GM12878 (cell line): ENCODE measurements at regions not wholly inside any gene's neighbourhood (a gene's known extent, or its start where the extent isn't known, plus 50 kb on each side); places are given as distances from the start of the nearest gene placed in this dataset.

Experiments used
- ATAC-seq: fragments of 200-7000 bp; cut with Tn5 transposase; 3 replicates; pipeline ENCODE4 v1.9.1; 2020; ENCODE audit warnings: mild to moderate bottlenecking, moderate library complexity
- BruUV-seq: library from RNA; stranded (reverse); fragments of 400-500 nt; replicated peaks from 2 replicates; lab custom pipeline; 2021; lab: Mats Ljungman, UMichigan
- CTCF ChIA-PET: fragments of 300-600 bp; sonication (Branson Sonifier 250); formaldehyde crosslinking; extraction: SDS; loops from one replicate; lab custom pipeline; 2021; ENCODE audit warnings: inconsistent platforms; lab: Yijun Ruan, JAX
- POLR2A ChIA-PET: fragments of 350-600 bp; formaldehyde crosslinking; extraction: SDS; loops from one replicate; lab custom pipeline; 2021; ENCODE audit warnings: inconsistent platforms; lab: Charles Lee
- RAD21 ChIA-PET: fragments of 300-600 bp; sonication (Branson Sonifier 250); formaldehyde crosslinking; loops from one replicate; lab custom pipeline; 2023; ENCODE audit warnings: antibody characterized with exemption; ENCODE audit not compliant: unreplicated experiment; lab: Charles Lee
- SMC1A ChIA-PET: fragments of 300-600 bp; sonication (Branson Sonifier 250); formaldehyde crosslinking; loops from one replicate; lab custom pipeline; 2023; ENCODE audit not compliant: unreplicated experiment, uncharacterized antibody; lab: Charles Lee
- DNase-seq: peaks from one replicate; pipeline ENCODE4 v3.0.0-alpha.2; 2011; ENCODE audit warnings: low read depth, low spot score
- FAIRE-seq: peaks from 3 replicates; lab custom pipeline; 2011; peaks lifted over from hg19 to GRCh38; lab: Jason Lieb, UNC
- H2AFZ ChIP-seq: 2 replicates; pipeline ENCODE4 v1.6.0; 2011; ENCODE audit warnings: low read depth, low read length, control low read depth; ENCODE audit not compliant: control insufficient read depth
- H3K27ac ChIP-seq: 2 replicates; pipeline ENCODE4 v1.5.1; 2011; ENCODE audit warnings: control low read depth; ENCODE audit not compliant: control insufficient read depth, insufficient read depth
- H3K27me3 ChIP-seq, 2 experiments: replicated peaks in 1 of 2; 2 replicates each; pipeline versions ENCODE4 v1.6.0 to v1.6.1; 2011; ENCODE audit warnings: low read length in 1 of 2; ENCODE audit not compliant: control insufficient read depth in 2 of 2, insufficient read depth in 2 of 2
- H3K36me3 ChIP-seq, 2 experiments: 2 replicates each; pipeline ENCODE4 v1.5.1; 2011; ENCODE audit warnings: low read length in 1 of 2; ENCODE audit not compliant: control insufficient read depth in 2 of 2, insufficient read depth in 2 of 2
- H3K4me1 ChIP-seq: 2 replicates; pipeline ENCODE4 v1.6.1; 2011; ENCODE audit warnings: mild to moderate bottlenecking, low read length, moderate library complexity, mixed read lengths; ENCODE audit not compliant: control insufficient read depth, insufficient read depth
- H3K4me2 ChIP-seq: 2 replicates; pipeline ENCODE4 v1.6.0; 2011; ENCODE audit warnings: control low read depth; ENCODE audit not compliant: control insufficient read depth, insufficient read depth
- H3K4me3 ChIP-seq: fragments of 200-600 bp; sonication (generic); 2 replicates; pipeline ENCODE4 v1.5.1; 2016
- H3K79me2 ChIP-seq: 2 replicates; pipeline ENCODE4 v1.6.0; 2011; ENCODE audit warnings: low read length; ENCODE audit not compliant: control insufficient read depth, insufficient read depth
- H3K9ac ChIP-seq: 2 replicates; pipeline ENCODE4 v1.8.0; 2011; ENCODE audit warnings: low read length, control low read depth, mixed read lengths; ENCODE audit not compliant: control insufficient read depth, insufficient read depth
- H3K9me3 ChIP-seq: replicated peaks from 3 replicates; pipeline ENCODE4 v1.5.1; 2011; ENCODE audit warnings: mild to moderate bottlenecking, low read length; ENCODE audit not compliant: control insufficient read depth, insufficient read depth
- H4K20me1 ChIP-seq: 2 replicates; pipeline ENCODE4 v1.6.0; 2011; ENCODE audit not compliant: control insufficient read depth, insufficient read depth
- CREM ChIP-seq: IDR thresholded peaks from 2 replicates; pipeline ENCODE4 v1.6.1; 2014; ENCODE audit warnings: antibody characterized with exemption, low read depth
- EP300 ChIP-seq, 2 experiments: fragments of 150-350 bp in 1 of 2; IDR thresholded peaks; 2 replicates each; pipeline ENCODE4 v1.6.1; 2011 to 2012; ENCODE audit warnings: low read depth in 2 of 2, low read length in 2 of 2, borderline replicate concordance in 1 of 2, improper control_type of control experiment in 1 of 2, inconsistent platforms in 1 of 2; ENCODE audit not compliant: control insufficient read depth in 1 of 2
- HCFC1 ChIP-seq: fragments of 150-350 bp; IDR thresholded peaks from 2 replicates; pipeline ENCODE4 v1.6.1; 2014; ENCODE audit warnings: low read length
- IKZF1 ChIP-seq: fragments of 450-650 bp; conservative IDR thresholded peaks from 2 replicates; pipeline ENCODE4 v1.6.1; 2017; ENCODE audit warnings: antibody characterized with exemption, mild to moderate bottlenecking
- KAT2A ChIP-seq: conservative IDR thresholded peaks from 2 replicates; pipeline ENCODE4 v1.6.1; 2011; ENCODE audit warnings: low read depth, low read length; ENCODE audit not compliant: control insufficient read depth
- LARP7 ChIP-seq: fragments of 450-650 bp; IDR thresholded peaks from 2 replicates; pipeline ENCODE4 v1.6.1; 2017; ENCODE audit warnings: mild to moderate bottlenecking
- RB1 ChIP-seq: fragments of 450-650 bp; formaldehyde crosslinking; IDR thresholded peaks from 2 replicates; pipeline ENCODE4 v1.6.1; 2017; ENCODE audit warnings: mild to moderate bottlenecking, borderline replicate concordance
- SMC3 ChIP-seq: IDR thresholded peaks from 2 replicates; pipeline ENCODE4 v1.6.1; 2011; ENCODE audit warnings: low read length, improper control_type of control experiment, borderline replicate concordance
- WGBS: methylation state at CpG from one replicate; pipeline ENCODE4 v1.1.6; 2016; ENCODE audit warnings: low lambda C conversion rate; ENCODE audit not compliant: insufficient replicate concordance, insufficient coverage; ENCODE audit errors: missing lambda C conversion rate; 5-methylcytosine and 5-hydroxymethylcytosine counted together
- in situ Hi-C: fragments of 300-500 bp; cut with MboI; formaldehyde crosslinking; loops from 9 replicates; pipeline ENCODE4 v1.14.3; 2018; ENCODE audit warnings: mixed read lengths
- intact Hi-C: fragments of 100-400 bp; cut with micrococcal nuclease; formaldehyde crosslinking; loops from one replicate; pipeline ENCODE4 v1.14.2; 2022; ENCODE audit not compliant: unreplicated experiment
- TF ChIP-seq, protein P1 (sequence below): fragments of 450-650 bp; formaldehyde crosslinking; IDR thresholded peaks from 2 replicates; pipeline ENCODE4 v1.4.0; 2020; ENCODE audit warnings: mild to moderate bottlenecking, moderate library complexity
- TF ChIP-seq, protein P2 (sequence below): fragments of 450-650 bp; IDR thresholded peaks from 2 replicates; pipeline ENCODE4 v1.6.1; 2018; ENCODE audit warnings: borderline replicate concordance, mild to moderate bottlenecking; ENCODE audit not compliant: partially characterized antibody
- TF ChIP-seq, protein P3 (sequence below): fragments of 450-650 bp; IDR thresholded peaks from 2 replicates; pipeline ENCODE4 v1.6.1; 2016; ENCODE audit warnings: mild to moderate bottlenecking, moderate library complexity, borderline replicate concordance

DNA sequence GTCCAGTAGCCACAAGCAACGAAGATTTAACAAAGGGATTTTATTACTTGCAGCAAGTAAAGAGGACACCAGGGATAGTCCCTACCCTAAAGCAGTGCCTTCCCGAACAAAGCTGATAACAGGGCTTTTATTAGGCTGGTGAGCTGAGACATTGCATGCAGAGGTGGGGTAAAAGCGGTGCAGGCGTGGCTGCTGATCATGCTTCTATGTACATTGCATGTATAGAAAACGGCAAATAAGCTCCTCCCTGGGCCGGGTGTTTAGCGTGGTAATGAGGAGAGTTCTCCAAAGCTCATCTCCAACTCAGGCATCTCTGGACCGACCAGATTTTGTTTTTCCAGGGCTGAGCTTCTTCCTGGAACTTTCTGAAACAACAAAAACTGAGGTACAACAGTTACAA lies 83.5 kb upstream of the CDH4 start:
- no TSS peak for BruUV-seq
- Histone ChIP-seq H4K20me1 (no peaks in the 10 kb centered on the region), H3K4me1 (no peaks in the 10 kb centered on the region), H3K4me2 (no peak overlapping the region), H3K9ac (no peak overlapping the region), H3K9me3 (no peaks in the 10 kb centered on the region; the same call in 2 of the 3 replicates), H3K36me3 (no peaks in the 10 kb centered on the region), H3K4me3 (no peak overlapping the region), H3K27me3 (no peaks in the 10 kb centered on the region), H3K27ac (no peak overlapping the region), H3K79me2 (no peaks in the 10 kb centered on the region), H2AFZ (no peak overlapping the region)
- no peak for FAIRE-seq
- ATAC-seq: no peak
- ChIA-PET RAD21 (no interaction called here), CTCF (no interaction called here), SMC1A (no interaction called here), POLR2A (no interaction called here)
- 29% methylated on average over 8 of the region's 8 CpGs for WGBS
- DNase-seq: no peak
- in situ Hi-C loops: no loop called here
- intact Hi-C loops: no loop called here
- TF ChIP-seq CREM (no peak), LARP7 (no peak), HCFC1 (no peak), EP300 (IDR thresholded peaks at IDR 0.05; ENCODE audit: borderline replicate concordance in 1 of 2, control insufficient read depth in 1 of 2, low read depth in 2 of 2, low read length in 2 of 2) (no peak), IKZF1 (no peak), RB1 (no peak), SMC3 (no peak), KAT2A (no peak)
- TF ChIP-seq, protein P1, sequence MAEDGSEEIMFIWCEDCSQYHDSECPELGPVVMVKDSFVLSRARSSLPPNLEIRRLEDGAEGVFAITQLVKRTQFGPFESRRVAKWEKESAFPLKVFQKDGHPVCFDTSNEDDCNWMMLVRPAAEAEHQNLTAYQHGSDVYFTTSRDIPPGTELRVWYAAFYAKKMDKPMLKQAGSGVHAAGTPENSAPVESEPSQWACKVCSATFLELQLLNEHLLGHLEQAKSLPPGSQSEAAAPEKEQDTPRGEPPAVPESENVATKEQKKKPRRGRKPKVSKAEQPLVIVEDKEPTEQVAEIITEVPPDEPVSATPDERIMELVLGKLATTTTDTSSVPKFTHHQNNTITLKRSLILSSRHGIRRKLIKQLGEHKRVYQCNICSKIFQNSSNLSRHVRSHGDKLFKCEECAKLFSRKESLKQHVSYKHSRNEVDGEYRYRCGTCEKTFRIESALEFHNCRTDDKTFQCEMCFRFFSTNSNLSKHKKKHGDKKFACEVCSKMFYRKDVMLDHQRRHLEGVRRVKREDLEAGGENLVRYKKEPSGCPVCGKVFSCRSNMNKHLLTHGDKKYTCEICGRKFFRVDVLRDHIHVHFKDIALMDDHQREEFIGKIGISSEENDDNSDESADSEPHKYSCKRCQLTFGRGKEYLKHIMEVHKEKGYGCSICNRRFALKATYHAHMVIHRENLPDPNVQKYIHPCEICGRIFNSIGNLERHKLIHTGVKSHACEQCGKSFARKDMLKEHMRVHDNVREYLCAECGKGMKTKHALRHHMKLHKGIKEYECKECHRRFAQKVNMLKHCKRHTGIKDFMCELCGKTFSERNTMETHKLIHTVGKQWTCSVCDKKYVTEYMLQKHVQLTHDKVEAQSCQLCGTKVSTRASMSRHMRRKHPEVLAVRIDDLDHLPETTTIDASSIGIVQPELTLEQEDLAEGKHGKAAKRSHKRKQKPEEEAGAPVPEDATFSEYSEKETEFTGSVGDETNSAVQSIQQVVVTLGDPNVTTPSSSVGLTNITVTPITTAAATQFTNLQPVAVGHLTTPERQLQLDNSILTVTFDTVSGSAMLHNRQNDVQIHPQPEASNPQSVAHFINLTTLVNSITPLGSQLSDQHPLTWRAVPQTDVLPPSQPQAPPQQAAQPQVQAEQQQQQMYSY: no peak
- TF ChIP-seq, protein P2, sequence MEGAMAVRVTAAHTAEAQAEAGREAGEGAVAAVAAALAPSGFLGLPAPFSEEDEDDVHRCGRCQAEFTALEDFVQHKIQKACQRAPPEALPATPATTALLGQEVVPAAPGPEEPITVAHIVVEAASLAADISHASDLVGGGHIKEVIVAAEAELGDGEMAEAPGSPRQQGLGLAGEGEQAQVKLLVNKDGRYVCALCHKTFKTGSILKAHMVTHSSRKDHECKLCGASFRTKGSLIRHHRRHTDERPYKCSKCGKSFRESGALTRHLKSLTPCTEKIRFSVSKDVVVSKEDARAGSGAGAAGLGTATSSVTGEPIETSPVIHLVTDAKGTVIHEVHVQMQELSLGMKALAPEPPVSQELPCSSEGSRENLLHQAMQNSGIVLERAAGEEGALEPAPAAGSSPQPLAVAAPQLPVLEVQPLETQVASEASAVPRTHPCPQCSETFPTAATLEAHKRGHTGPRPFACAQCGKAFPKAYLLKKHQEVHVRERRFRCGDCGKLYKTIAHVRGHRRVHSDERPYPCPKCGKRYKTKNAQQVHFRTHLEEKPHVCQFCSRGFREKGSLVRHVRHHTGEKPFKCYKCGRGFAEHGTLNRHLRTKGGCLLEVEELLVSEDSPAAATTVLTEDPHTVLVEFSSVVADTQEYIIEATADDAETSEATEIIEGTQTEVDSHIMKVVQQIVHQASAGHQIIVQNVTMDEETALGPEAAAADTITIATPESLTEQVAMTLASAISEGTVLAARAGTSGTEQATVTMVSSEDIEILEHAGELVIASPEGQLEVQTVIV: no peak
- TF ChIP-seq, protein P3, sequence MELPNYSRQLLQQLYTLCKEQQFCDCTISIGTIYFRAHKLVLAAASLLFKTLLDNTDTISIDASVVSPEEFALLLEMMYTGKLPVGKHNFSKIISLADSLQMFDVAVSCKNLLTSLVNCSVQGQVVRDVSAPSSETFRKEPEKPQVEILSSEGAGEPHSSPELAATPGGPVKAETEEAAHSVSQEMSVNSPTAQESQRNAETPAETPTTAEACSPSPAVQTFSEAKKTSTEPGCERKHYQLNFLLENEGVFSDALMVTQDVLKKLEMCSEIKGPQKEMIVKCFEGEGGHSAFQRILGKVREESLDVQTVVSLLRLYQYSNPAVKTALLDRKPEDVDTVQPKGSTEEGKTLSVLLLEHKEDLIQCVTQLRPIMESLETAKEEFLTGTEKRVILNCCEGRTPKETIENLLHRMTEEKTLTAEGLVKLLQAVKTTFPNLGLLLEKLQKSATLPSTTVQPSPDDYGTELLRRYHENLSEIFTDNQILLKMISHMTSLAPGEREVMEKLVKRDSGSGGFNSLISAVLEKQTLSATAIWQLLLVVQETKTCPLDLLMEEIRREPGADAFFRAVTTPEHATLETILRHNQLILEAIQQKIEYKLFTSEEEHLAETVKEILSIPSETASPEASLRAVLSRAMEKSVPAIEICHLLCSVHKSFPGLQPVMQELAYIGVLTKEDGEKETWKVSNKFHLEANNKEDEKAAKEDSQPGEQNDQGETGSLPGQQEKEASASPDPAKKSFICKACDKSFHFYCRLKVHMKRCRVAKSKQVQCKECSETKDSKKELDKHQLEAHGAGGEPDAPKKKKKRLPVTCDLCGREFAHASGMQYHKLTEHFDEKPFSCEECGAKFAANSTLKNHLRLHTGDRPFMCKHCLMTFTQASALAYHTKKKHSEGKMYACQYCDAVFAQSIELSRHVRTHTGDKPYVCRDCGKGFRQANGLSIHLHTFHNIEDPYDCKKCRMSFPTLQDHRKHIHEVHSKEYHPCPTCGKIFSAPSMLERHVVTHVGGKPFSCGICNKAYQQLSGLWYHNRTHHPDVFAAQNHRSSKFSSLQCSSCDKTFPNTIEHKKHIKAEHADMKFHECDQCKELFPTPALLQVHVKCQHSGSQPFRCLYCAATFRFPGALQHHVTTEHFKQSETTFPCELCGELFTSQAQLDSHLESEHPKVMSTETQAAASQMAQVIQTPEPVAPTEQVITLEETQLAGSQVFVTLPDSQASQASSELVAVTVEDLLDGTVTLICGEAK: no peak
